SK-N-SH (cell line): ENCODE measurements at regions not wholly inside any gene's neighbourhood (a gene's known extent, or its start where the extent isn't known, plus 50 kb on each side); places are given as distances from the start of the nearest gene placed in this dataset.

Experiments used
- CHD2 ChIP-seq: fragments of 150-350 bp; IDR thresholded peaks from 2 replicates; pipeline ENCODE4 v1.6.1; 2018; ENCODE audit warnings: low read length; ENCODE audit not compliant: partially characterized antibody
- EP300 ChIP-seq, 2 experiments: IDR thresholded peaks; 2 replicates each; pipeline versions ENCODE4 v1.4.0 to v1.6.1; 2012; ENCODE audit warnings: borderline replicate concordance in 1 of 2, low read depth in 1 of 2, low read length in 1 of 2
- GATA2 ChIP-seq: sonication (generic); formaldehyde crosslinking; IDR thresholded peaks from 2 replicates; pipeline ENCODE4 v1.5.0; 2020; ENCODE audit warnings: mild to moderate bottlenecking, missing genetic modification reagents
- JUND ChIP-seq: IDR thresholded peaks from 2 replicates; pipeline ENCODE4 v1.4.0; 2012
- NFIC ChIP-seq: IDR thresholded peaks from 2 replicates; pipeline ENCODE4 v1.4.0; 2012; ENCODE audit warnings: borderline replicate concordance
- POLR2AphosphoS5 ChIP-seq: IDR thresholded peaks from 2 replicates; pipeline ENCODE4 v1.6.1; 2012; ENCODE audit warnings: low read depth, low read length
- RAD21 ChIP-seq: IDR thresholded peaks from 2 replicates; pipeline ENCODE4 v1.6.1; 2012; ENCODE audit warnings: mild to moderate bottlenecking, low read length
- RCOR1 ChIP-seq: fragments of 150-350 bp; IDR thresholded peaks from 2 replicates; pipeline ENCODE4 v1.6.1; 2017; ENCODE audit warnings: antibody characterized with exemption, low read length
- SMC3 ChIP-seq: IDR thresholded peaks from 2 replicates; pipeline ENCODE4 v1.6.1; 2012; ENCODE audit warnings: low read depth, low read length, improper control_type of control experiment
- TF ChIP-seq, protein P1 (sequence below): fragments of 200-600 bp; sonication (generic); IDR thresholded peaks from 2 replicates; pipeline ENCODE4 v1.6.1; 2017; ENCODE audit warnings: antibody characterized with exemption, mild to moderate bottlenecking, moderate library complexity
- TF ChIP-seq, protein P2 (sequence below): fragments of 150-350 bp; IDR thresholded peaks from 2 replicates; pipeline ENCODE4 v1.6.1; 2017; ENCODE audit warnings: antibody characterized with exemption, low read length, low read depth, borderline replicate concordance
- TF ChIP-seq, protein P3 (sequence below): IDR thresholded peaks from 2 replicates; pipeline ENCODE4 v1.4.0; 2012; ENCODE audit warnings: low read depth
- TF ChIP-seq, protein P4 (sequence below): IDR thresholded peaks from 2 replicates; pipeline ENCODE4 v1.4.0; 2012; ENCODE audit warnings: low read depth, borderline replicate concordance

DNA sequence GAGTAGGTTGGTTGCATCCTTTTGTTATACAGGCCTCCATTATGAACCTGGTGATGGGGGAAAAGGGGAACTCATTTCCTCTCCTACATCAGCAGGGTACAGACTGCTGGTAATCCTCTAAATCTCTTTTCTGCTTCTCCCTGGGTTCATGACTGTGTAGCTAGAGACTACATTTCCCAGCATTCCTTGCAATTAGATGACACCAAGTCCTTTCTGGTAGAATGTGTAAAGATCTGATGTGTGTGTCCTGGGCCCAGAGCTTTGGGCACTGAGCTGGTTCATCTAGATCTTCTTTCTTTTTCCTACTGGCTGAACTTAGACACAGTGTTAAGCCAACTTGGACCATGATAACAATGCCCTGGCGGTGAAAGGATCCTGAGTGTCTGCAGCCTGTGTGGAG lies 104.7 kb upstream of the IFNGR1 start:
- TF ChIP-seq, protein P1, sequence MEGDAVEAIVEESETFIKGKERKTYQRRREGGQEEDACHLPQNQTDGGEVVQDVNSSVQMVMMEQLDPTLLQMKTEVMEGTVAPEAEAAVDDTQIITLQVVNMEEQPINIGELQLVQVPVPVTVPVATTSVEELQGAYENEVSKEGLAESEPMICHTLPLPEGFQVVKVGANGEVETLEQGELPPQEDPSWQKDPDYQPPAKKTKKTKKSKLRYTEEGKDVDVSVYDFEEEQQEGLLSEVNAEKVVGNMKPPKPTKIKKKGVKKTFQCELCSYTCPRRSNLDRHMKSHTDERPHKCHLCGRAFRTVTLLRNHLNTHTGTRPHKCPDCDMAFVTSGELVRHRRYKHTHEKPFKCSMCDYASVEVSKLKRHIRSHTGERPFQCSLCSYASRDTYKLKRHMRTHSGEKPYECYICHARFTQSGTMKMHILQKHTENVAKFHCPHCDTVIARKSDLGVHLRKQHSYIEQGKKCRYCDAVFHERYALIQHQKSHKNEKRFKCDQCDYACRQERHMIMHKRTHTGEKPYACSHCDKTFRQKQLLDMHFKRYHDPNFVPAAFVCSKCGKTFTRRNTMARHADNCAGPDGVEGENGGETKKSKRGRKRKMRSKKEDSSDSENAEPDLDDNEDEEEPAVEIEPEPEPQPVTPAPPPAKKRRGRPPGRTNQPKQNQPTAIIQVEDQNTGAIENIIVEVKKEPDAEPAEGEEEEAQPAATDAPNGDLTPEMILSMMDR: no peak
- TF ChIP-seq GATA2 (no peak), EP300 (IDR thresholded peaks at IDR 0.05; ENCODE audit: borderline replicate concordance in 1 of 2, low read depth in 1 of 2, low read length in 1 of 2) (no peak), RAD21 (no peak), CHD2 (no peak), NFIC (no peak), POLR2AphosphoS5 (no peak), SMC3 (no peak), JUND (no peak), RCOR1 (no peak)
- TF ChIP-seq, protein P2, sequence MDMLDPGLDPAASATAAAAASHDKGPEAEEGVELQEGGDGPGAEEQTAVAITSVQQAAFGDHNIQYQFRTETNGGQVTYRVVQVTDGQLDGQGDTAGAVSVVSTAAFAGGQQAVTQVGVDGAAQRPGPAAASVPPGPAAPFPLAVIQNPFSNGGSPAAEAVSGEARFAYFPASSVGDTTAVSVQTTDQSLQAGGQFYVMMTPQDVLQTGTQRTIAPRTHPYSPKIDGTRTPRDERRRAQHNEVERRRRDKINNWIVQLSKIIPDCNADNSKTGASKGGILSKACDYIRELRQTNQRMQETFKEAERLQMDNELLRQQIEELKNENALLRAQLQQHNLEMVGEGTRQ: no peak
- TF ChIP-seq, protein P3, sequence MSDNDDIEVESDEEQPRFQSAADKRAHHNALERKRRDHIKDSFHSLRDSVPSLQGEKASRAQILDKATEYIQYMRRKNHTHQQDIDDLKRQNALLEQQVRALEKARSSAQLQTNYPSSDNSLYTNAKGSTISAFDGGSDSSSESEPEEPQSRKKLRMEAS: no peak
- TF ChIP-seq, protein P4, sequence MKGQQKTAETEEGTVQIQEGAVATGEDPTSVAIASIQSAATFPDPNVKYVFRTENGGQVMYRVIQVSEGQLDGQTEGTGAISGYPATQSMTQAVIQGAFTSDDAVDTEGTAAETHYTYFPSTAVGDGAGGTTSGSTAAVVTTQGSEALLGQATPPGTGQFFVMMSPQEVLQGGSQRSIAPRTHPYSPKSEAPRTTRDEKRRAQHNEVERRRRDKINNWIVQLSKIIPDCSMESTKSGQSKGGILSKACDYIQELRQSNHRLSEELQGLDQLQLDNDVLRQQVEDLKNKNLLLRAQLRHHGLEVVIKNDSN: no peak
